CD4-positive, alpha-beta T cell (primary cell): ENCODE measurements at regions not wholly inside any gene's neighbourhood (a gene's known extent, or its start where the extent isn't known, plus 50 kb on each side); places are given as distances from the start of the nearest gene placed in this dataset.

ENCODE experiments used
- ATAC-seq: fragments of 200-7000 bp; cut with Tn5 transposase; one replicate; pipeline ENCODE4 v1.10.0; 2022; ENCODE audit warnings: mild to moderate bottlenecking; ENCODE audit not compliant: poor library complexity
- CTCF ChIA-PET: fragments of 350-600 bp; sonication (Branson Sonifier 250); formaldehyde crosslinking; loops from one replicate; lab custom pipeline; 2021; ENCODE audit warnings: antibody characterized with exemption, inconsistent platforms; lab: Charles Lee
- POLR2A ChIA-PET: fragments of 350-600 bp; sonication (Branson Sonifier 250); formaldehyde crosslinking; loops from one replicate; lab custom pipeline; 2021; ENCODE audit warnings: antibody characterized with exemption, inconsistent platforms; lab: Charles Lee
- DNase-seq, 14 experiments: peaks; one replicate each; pipeline ENCODE4 v3.0.0-alpha.2; 2013 to 2020; ENCODE audit warnings: mixed read lengths in 2 of 14
- H3K27ac ChIP-seq, 2 donors: one replicate each; pipeline versions ENCODE4 v1.5.1 to v1.7.0; 2013; ENCODE audit warnings: low read length in 2 of 2, low read depth in 1 of 2, mild to moderate bottlenecking in 1 of 2
- H3K27me3 ChIP-seq, 2 experiments: 1 replicate in 1 of 2; 2 replicates in 1 of 2; pipeline versions ENCODE4 v1.6.1 to v1.7.0; 2013; ENCODE audit warnings: low read length in 2 of 2, control low read depth in 1 of 2, mild to moderate bottlenecking in 1 of 2, moderate library complexity in 1 of 2; ENCODE audit not compliant: insufficient read depth in 2 of 2, control insufficient read depth in 1 of 2
- H3K36me3 ChIP-seq: one replicate; pipeline ENCODE4 v1.6.1; 2013; ENCODE audit warnings: low read length, control low read depth; ENCODE audit not compliant: insufficient read depth
- H3K4me1 ChIP-seq: one replicate; pipeline ENCODE4 v1.6.1; 2013; ENCODE audit warnings: low read length, control low read depth; ENCODE audit not compliant: insufficient read depth
- H3K4me3 ChIP-seq: one replicate; pipeline ENCODE4 v1.5.1; 2013; ENCODE audit warnings: mild to moderate bottlenecking, low read length, moderate library complexity
- H3K9me3 ChIP-seq, 2 experiments: 1 replicate in 1 of 2; 2 replicates in 1 of 2; pipeline versions ENCODE4 v1.6.1 to v1.7.0; 2013; ENCODE audit warnings: low read length in 2 of 2, mild to moderate bottlenecking in 2 of 2, control low read depth in 1 of 2, moderate library complexity in 1 of 2; ENCODE audit not compliant: control insufficient read depth in 1 of 2, insufficient read depth in 1 of 2
- H3K27ac Mint-ChIP-seq: one replicate; pipeline ENCODE4 v1.8.0; 2020; ENCODE audit warnings: mixed read lengths
- H3K27me3 Mint-ChIP-seq: one replicate; pipeline ENCODE4 v1.8.0; 2021; ENCODE audit warnings: mixed read lengths
- H3K36me3 Mint-ChIP-seq: one replicate; pipeline ENCODE4 v1.8.0; 2021; ENCODE audit warnings: low read depth, mixed read lengths
- H3K4me1 Mint-ChIP-seq: one replicate; pipeline ENCODE4 v1.8.0; 2021; ENCODE audit warnings: low read depth, mixed read lengths
- H3K4me3 Mint-ChIP-seq: one replicate; pipeline ENCODE4 v1.8.0; 2020; ENCODE audit warnings: mild to moderate bottlenecking, mixed read lengths
- H3K9me3 Mint-ChIP-seq: one replicate; pipeline ENCODE4 v1.8.0; 2020; ENCODE audit warnings: mixed read lengths
- intact Hi-C, 2 experiments: fragments of 100-400 bp; cut with DNase I in 1 of 2; cut with micrococcal nuclease in 1 of 2; formaldehyde crosslinking; loops; one replicate each; pipeline versions ENCODE4 v1.15.1 to v1.9.0; 2023 to 2025; cut with DNase I, micrococcal nuclease
- TF ChIP-seq, protein P1 (sequence below): fragments of 200-600 bp; IDR thresholded peaks from one replicate; pipeline ENCODE4 v1.8.0; 2022; ENCODE audit warnings: antibody characterized with exemption, mild to moderate bottlenecking

DNA sequence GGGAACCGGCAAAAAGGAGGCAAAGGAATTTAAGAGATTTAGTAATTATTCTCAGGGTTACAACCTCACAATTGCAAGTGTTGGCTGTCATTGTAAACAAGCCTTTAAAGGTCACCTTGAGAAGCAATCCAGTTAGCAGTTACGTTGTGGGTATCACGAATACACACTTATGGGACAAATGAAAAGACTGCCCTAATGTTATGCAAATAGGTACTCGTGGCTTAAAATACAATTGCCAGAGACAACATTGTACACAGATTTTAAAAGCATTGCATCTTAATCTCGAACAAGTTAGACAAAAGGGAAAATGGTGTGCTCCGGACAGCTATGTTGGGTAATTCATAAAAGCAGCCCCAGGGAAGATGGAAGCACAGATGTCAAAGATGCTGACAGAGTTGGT, 120.5 kb upstream of the ZC3H12A start:
- Histone ChIP-seq H3K4me3 (no peak overlapping the region), H3K9me3 (peaks cover 0 to 5% of the 10 kb centered on the region in 2 experiments), H3K27ac (no peak overlapping the region), H3K4me1 (no peaks in the 10 kb centered on the region), H3K36me3 (no peaks in the 10 kb centered on the region), H3K27me3 (peaks cover 0 to 6% of the 10 kb centered on the region in 2 experiments)
- intact Hi-C loops, result no loop called here
- TF ChIP-seq, protein P1, sequence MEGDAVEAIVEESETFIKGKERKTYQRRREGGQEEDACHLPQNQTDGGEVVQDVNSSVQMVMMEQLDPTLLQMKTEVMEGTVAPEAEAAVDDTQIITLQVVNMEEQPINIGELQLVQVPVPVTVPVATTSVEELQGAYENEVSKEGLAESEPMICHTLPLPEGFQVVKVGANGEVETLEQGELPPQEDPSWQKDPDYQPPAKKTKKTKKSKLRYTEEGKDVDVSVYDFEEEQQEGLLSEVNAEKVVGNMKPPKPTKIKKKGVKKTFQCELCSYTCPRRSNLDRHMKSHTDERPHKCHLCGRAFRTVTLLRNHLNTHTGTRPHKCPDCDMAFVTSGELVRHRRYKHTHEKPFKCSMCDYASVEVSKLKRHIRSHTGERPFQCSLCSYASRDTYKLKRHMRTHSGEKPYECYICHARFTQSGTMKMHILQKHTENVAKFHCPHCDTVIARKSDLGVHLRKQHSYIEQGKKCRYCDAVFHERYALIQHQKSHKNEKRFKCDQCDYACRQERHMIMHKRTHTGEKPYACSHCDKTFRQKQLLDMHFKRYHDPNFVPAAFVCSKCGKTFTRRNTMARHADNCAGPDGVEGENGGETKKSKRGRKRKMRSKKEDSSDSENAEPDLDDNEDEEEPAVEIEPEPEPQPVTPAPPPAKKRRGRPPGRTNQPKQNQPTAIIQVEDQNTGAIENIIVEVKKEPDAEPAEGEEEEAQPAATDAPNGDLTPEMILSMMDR, result no peak
- DNase-seq (no peak), ATAC-seq (no peak)
- H3K36me3 Mint-ChIP-seq, result no peaks in the 10 kb centered on the region
- CTCF ChIA-PET, result no interaction called here
- no peak overlapping the region for H3K27ac Mint-ChIP-seq
- H3K4me3 Mint-ChIP-seq, result no peak overlapping the region
- H3K4me1 Mint-ChIP-seq, result no peaks in the 10 kb centered on the region
- no peaks in the 10 kb centered on the region for H3K9me3 Mint-ChIP-seq
- H3K27me3 Mint-ChIP-seq, result peaks cover 50% of the 10 kb centered on the region
- POLR2A ChIA-PET, result no interaction called here

GRCh38 chr1:37354876-37355650, 119.3 kb upstream of the ZC3H12A start:
- POLR2A ChIA-PET, result no interaction called here
- Mint-ChIP-seq H3K4me3 (no peak overlapping the region), H3K27ac (no peak overlapping the region), H3K27me3 (peaks cover 49% of the 10 kb centered on the region), H3K36me3 (no peaks in the 10 kb centered on the region), H3K9me3 (no peaks in the 10 kb centered on the region), H3K4me1 (no peaks in the 10 kb centered on the region)
- peaks cover 0 to 6% of the 10 kb centered on the region in 2 experiments for H3K27me3 ChIP-seq
- no peaks in the 10 kb centered on the region for H3K36me3 ChIP-seq
- DNase-seq (no peak), ATAC-seq (no peak)
- no peak overlapping the region for H3K4me3 ChIP-seq
- no peak overlapping the region for H3K27ac ChIP-seq
- peaks cover 0 to 5% of the 10 kb centered on the region in 2 experiments for H3K9me3 ChIP-seq
- TF ChIP-seq, protein P1, result no peak
- CTCF ChIA-PET, result no interaction called here
- intact Hi-C loops, result no loop called here
- no peaks in the 10 kb centered on the region for H3K4me1 ChIP-seq

- ChIA-PET CTCF (no interaction called here), POLR2A (no interaction called here)
- intact Hi-C loops, result no loop called here
- Mint-ChIP-seq H3K36me3 (no peaks in the 10 kb centered on the region), H3K27me3 (peaks cover 73% of the 10 kb centered on the region), H3K9me3 (no peaks in the 10 kb centered on the region), H3K4me1 (no peaks in the 10 kb centered on the region), H3K4me3 (no peak overlapping the region), H3K27ac (no peak overlapping the region)
- TF ChIP-seq, protein P1, result no peak
- Histone ChIP-seq H3K27ac (no peak overlapping the region), H3K36me3 (no peaks in the 10 kb centered on the region), H3K4me1 (no peaks in the 10 kb centered on the region), H3K4me3 (no peak overlapping the region), H3K9me3 (peaks cover 0 to 5% of the 10 kb centered on the region in 2 experiments), H3K27me3 (peaks cover 18 to 20% of the 10 kb centered on the region in 2 experiments)
- DNase-seq, result no peak
- ATAC-seq, result no peak
Observed at GRCh38 chr1:37358992-37359391, 115.4 kb upstream of the ZC3H12A start.
